ENCODE measurements at regions not wholly inside any gene's neighbourhood (a gene's known extent, or its start where the extent isn't known, plus 50 kb on each side); places are given as distances from the start of the nearest gene placed in this dataset.

GRCh38 chr2:17282826-17283225 is 235.4 kb downstream of the RAD51AP2 start:
- no peak for TF ChIP-seq CTCF (IDR thresholded peaks at IDR 0.05; ENCODE audit: insufficient read depth, low read length, poor library complexity, severe bottlenecking)
- TF ChIP-seq EZH2phosphoT487 (conservative IDR thresholded peaks at IDR 0.05; ENCODE audit: low read length) = no peak

Data from SU-DHL-6 (cell line).